Panc1 (cell line): ENCODE measurements at regions not wholly inside any gene's neighbourhood (a gene's known extent, or its start where the extent isn't known, plus 50 kb on each side); places are given as distances from the start of the nearest gene placed in this dataset.

Experiments
- CTCF ChIP-seq: fragments of 450-650 bp; IDR thresholded peaks from 2 replicates; pipeline ENCODE4 v1.5.1; 2017; ENCODE audit warnings: mild to moderate bottlenecking
- POLR2AphosphoS5 ChIP-seq: IDR thresholded peaks from 2 replicates; pipeline ENCODE4 v1.6.1; 2012; ENCODE audit warnings: mild to moderate bottlenecking, low read depth, low read length, moderate library complexity
- REST ChIP-seq, 2 experiments: IDR thresholded peaks; 2 replicates each; pipeline ENCODE4 v1.6.1; 2011 to 2012; ENCODE audit warnings: low read depth in 2 of 2, control low read depth in 1 of 2, low read length in 1 of 2, mild to moderate bottlenecking in 1 of 2, moderate library complexity in 1 of 2; ENCODE audit not compliant: insufficient read depth in 1 of 2

GRCh38 chr5:141788296-141788970 lies 89.8 kb downstream of the PCDH1 start:
- TF ChIP-seq CTCF, result no peak
- TF ChIP-seq REST (IDR thresholded peaks at IDR 0.05; ENCODE audit: insufficient read depth in 1 of 2, low read depth in 2 of 2, low read length in 1 of 2), result no peak
- TF ChIP-seq POLR2AphosphoS5, result no peak
